ENCODE measurements at regions not wholly inside any gene's neighbourhood (a gene's known extent, or its start where the extent isn't known, plus 50 kb on each side); places are given as distances from the start of the nearest gene placed in this dataset.

DNA sequence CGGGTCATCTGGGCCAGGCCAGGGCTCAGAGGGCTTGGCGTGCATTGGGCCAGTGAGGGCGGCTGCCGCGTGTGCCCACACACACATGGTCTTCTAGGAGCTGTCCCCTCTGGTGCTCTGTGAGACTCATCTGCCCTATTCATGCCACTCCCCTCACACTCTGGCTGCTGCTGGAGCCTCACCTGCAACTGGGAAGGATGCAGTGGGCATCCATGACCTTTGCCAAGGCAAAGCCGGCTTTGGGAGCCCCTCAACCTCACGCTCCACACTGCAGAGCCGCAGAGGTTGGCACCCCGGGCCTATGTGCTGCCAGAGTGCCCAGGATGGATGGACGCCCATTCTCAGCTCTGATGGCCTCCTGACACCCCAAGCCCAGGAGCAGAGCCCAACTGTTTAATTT, 330.2 kb upstream of the SALL3 start:
- TF ChIP-seq, protein P1, sequence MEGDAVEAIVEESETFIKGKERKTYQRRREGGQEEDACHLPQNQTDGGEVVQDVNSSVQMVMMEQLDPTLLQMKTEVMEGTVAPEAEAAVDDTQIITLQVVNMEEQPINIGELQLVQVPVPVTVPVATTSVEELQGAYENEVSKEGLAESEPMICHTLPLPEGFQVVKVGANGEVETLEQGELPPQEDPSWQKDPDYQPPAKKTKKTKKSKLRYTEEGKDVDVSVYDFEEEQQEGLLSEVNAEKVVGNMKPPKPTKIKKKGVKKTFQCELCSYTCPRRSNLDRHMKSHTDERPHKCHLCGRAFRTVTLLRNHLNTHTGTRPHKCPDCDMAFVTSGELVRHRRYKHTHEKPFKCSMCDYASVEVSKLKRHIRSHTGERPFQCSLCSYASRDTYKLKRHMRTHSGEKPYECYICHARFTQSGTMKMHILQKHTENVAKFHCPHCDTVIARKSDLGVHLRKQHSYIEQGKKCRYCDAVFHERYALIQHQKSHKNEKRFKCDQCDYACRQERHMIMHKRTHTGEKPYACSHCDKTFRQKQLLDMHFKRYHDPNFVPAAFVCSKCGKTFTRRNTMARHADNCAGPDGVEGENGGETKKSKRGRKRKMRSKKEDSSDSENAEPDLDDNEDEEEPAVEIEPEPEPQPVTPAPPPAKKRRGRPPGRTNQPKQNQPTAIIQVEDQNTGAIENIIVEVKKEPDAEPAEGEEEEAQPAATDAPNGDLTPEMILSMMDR (IDR thresholded peaks at IDR 0.05): no peak
- ATAC-seq (ENCODE audit: low FRiP score) (no peak), DNase-seq (ENCODE audit: low spot score) (no peak)

DNA sequence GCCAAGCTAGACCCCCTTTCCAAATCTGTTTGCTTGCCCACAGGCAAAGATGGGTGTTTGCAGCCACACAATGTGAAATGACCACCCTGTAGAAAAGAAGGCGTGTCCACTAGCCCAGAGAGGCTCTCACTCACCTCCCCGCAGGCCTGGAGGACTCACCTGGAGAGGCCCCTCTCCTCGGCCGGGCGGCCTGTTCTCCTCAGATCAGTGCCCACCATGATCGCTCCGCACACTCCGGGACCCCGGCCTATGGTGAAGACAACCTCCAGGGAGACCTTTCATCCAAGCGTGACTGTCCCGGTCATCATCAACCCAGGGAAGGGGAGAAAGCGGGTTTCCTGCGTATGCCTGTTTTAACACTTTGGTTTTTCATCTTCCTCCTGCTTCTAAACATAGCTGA, 328.7 kb upstream of the SALL3 start:
- ATAC-seq (ENCODE audit: low FRiP score) (no peak), DNase-seq (ENCODE audit: low spot score) (no peak)
- TF ChIP-seq, protein P1 (IDR thresholded peaks at IDR 0.05): no peak

DNA sequence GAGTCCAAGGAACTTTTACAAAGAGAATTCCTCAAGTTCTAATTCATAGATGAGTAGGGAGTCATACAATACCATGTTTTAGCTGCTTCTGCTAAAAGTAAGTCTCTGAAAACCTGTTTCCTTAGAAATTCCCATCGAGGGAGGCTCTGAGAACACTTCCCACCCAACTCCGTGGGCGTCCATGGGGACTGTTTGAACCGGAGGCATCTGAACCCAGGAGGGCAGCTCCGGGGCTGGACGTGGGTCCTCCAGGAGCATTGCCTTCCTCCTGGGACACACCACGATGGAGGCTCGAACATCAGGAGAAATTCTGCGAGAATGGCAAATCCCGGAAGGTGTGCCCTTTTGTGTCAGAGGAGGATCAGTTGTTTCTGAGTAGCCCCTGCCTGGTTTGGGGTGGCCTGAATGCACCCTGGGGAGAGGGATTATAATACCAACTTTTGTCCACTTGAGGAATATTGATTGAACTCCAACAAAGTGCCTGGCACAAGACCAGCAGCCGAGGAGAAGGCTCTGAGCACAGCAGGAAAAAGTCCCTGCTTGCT, 327.5 kb upstream of the SALL3 start:
- ATAC-seq (ENCODE audit: low FRiP score): no peak
- TF ChIP-seq, protein P1 (IDR thresholded peaks at IDR 0.05): no peak
- no peak for DNase-seq (ENCODE audit: low spot score)

DNA sequence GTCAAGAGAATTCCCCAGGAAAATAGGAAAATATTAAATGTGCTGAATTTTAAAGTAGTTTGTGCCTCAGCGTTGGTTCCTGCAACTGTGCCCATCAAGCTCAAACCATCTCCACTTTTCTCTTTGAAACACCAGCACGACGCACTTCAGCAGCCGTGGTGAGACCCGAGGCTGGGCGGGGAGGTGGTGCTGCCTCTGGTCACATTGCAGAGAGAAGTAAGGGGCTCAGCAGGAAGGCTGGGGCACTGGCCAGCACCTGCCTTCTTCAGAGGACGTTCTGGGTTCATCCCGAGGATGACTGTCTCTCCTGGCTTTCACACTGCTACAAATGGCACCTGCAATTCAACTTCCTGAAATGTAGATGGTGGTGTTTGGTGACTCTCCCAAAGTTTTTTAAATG, 323.7 kb upstream of the SALL3 start:
- DNase-seq (ENCODE audit: low spot score) (no peak), ATAC-seq (ENCODE audit: low FRiP score) (no peak)
- TF ChIP-seq, protein P1 (IDR thresholded peaks at IDR 0.05): no peak

DNA sequence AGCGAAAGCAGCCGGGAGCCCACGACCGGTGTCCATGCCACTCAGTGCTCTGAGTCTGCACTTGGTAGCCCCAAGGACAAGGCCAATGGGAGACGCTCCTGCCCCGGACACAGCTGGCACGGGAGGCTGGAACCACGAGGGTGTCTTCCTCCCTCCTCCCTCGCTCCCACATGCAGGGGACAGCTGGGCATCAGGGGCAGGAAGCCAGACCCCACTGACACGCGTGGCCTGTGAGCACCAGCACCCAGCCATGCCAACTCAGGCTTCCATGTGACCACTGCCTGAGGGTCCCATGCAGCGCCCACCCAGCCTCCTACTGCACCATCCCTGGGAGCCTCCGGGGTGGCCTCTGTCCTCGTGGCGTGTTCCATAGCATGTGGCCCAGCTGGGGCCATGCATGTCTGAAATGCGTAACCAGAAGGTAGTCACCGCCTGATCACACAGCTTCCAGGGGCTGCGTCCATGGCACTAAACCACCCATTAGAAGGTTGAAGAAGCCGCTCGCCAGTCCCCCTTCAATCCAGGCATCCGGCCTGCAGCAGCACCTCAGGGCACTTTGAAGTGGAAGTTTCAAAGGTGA, 323.2 kb upstream of the SALL3 start:
- ATAC-seq (ENCODE audit: low FRiP score): no peak
- DNase-seq (ENCODE audit: low spot score): no peak
- TF ChIP-seq, protein P1 (IDR thresholded peaks at IDR 0.05): no peak

DNA sequence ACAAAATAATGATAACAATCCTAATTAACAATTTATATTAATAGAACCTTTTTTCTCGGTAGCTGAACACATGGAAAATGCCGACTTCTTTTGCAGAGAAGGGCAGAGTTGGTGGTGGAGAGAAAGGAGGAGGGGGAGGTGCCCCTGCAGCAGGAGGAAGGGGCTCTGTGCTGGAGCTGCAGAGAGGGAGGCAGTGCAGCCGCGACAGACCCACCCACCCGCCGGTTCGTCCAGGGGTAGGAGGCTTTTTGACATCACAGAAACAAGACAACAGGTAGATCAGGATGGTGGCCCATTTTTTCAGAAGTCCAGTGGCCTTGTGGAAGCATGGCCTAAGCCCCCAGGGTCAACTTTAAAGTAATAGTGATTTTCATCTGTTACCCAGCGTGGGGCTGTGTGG, 321.1 kb upstream of the SALL3 start:
- ATAC-seq (ENCODE audit: low FRiP score): no peak
- no peak for DNase-seq (ENCODE audit: low spot score)
- TF ChIP-seq, protein P1 (IDR thresholded peaks at IDR 0.05): no peak

DNA sequence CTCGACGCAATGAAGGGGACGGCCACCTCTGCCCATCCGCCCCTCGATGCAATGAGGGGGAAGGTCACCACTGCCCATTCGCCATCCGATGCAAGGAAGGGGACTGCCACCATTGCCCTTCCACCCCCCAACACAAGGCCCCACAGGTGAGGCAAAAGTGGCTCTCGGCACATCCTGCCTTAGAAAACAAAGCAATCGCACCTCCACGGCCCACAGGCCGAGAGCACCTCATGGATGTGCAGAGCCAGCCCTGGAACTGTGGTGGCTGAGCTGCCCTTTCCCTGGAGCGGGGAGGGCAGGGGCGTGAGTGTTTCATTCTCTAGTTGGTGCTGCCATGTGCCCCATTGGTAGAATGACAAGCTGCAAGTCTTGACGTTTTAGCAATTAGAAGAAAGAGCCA, 320.6 kb upstream of the SALL3 start:
- ATAC-seq (ENCODE audit: low FRiP score) (no peak), DNase-seq (ENCODE audit: low spot score) (no peak)
- TF ChIP-seq, protein P1 (IDR thresholded peaks at IDR 0.05): no peak

Measured in omental fat pad (tissue), 3 donors.